CD4-positive, alpha-beta T cell treated with Interleukin-10 for 1 hour (primary cell): ENCODE measurements at regions not wholly inside any gene's neighbourhood (a gene's known extent, or its start where the extent isn't known, plus 50 kb on each side); places are given as distances from the start of the nearest gene placed in this dataset.
"Not testable (repeated sequence)": the region's sequence is repeated elsewhere in the genome, so short reads cannot be mapped to it uniquely, and the experiment has no call there.

Experiments
- DNase-seq: peaks from one replicate; pipeline ENCODE4 v3.0.0-alpha.2; 2020

DNA sequence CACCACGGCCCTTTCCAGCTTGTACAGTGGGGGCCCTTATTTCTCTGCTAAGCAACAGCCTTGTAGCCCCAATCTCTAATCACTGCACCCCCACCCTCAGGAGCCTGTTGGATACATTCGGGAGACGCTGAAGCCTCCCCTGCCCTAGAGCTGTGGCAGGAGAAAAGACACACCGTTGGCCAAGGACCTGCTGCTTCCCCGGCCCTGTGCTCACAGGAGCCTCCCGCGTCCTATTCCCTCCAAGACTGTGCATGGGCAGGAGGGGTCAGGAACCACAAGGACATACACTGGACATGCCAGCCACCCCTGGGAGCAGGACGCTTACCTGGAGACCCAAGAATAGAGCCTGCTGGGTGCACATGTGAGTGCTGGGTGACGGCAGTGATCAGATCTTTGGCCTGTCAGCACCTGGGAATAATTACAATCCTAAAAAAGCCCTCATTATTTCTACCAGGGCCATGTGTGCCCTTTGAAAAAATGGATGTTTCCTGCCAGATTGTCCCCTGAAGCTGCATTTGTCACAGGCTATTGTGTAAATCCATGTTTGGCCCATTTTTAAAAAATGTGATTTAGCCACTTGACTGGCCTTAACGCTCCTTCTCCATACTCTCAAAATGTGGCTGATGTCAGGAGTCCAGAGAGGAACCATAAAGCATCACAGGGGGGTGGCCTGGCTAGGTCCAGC, 590.6 kb downstream of the MATN1 start:
- no peak for DNase-seq

DNA sequence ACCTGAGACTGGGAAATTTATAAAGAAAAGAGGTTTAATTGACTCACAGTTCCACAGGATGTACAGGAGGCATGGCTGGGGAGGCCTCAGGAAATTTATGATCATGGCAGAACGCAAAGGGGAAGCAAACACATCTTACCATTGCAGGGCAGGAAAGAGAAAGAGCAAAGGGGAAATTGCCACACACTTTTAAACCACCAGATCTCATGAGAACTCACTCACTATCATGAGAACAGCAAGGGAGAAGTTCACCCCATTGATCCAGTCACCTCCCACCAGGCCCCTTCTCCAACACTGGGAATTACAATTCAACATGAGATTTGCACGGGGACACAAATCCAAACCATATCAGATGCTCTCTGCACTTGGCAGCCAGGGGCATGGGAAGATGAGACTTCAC, 592.8 kb downstream of the MATN1 start:
- not testable (repeated sequence) for DNase-seq

DNA sequence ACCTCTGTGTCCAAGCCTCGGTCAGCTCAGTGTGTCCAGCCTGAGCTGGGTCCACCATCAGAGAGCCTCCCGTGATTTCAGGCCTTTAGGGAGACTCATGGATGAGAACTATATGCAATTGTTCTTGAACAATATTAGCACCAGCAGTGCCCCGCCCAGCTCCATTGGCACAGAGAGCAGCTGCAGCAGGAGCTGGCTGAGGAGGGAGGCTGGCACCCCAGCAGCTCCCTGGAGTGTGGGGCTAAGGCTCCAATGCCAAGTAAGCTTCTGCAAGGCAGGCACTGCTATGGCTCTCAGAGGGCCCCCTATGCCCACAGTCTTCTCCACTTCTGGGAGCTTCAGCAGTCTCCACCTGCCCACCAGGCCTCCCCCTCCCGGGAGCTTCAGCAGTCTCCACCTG, 593.3 kb downstream of the MATN1 start:
- DNase-seq: no peak

DNA sequence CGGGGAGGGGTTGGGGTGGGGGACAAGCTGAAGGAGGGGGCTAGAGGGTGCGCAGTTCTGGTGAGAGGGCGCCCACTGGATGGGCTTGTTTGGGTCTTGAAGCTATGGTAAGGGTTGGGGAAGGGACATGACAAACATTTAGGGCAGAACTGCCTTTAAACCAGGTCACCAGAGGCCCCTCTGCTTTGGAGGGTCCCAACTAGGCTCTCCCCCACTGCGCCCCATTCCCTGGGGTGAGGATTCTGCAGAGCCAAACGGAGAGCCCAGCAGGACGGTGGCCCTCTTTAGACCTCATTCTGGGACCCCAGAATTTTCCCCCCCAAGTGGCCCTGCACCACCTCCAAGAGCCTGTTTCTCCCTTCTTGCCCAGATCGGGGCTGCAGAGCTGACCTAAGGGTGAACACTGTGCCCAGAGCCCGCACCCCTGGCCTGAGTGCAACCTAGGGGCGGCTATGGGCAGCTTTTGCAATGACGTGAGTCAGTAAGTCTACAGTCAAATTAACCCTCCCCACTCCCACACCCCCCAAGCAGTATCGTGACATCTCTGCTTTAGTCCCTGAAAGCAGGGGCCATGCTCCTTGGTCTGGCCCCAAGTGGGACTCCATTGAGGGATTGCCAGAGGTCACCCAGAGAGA, 593.8 kb downstream of the MATN1 start:
- no peak for DNase-seq

DNA sequence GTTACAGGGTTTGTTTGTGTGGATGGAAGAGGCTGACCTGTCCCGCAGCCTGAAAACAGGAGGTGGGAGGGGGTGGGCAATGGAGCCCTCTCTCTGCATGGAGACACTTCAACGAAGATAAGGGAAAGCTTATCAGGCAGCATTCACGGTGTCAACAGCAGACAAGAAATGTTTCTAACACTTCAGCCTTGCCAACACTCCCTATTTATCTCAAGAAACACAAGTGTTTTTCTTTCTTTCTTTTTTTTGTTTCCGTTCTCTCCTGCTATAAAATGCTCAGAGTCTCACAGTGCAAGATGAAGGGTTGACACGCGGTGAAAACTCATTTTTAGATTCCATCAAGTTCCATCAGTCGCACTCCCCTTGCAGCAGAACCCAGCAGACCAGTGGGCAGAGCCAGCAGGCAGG, 594.4 kb downstream of the MATN1 start:
- no peak for DNase-seq

DNA sequence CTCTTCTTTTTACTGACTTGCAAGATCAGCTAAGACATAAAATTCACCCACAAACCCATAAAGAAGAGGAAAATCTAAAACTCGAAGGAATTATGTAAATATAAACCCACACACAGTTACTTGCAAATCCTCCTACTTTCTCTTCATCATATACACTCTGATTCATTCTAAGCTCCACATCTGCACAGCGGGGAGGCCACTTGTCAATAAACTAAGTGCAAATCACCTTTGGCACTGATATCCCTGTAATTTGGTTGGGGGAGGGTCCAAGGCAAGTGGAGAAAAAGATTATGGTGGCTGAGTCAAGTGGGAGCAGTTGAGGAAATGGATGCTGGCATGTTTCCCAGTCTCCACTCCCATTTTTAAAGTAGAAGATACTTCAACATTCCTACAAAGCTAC, 596.5 kb downstream of the MATN1 start:
- DNase-seq: no peak

DNA sequence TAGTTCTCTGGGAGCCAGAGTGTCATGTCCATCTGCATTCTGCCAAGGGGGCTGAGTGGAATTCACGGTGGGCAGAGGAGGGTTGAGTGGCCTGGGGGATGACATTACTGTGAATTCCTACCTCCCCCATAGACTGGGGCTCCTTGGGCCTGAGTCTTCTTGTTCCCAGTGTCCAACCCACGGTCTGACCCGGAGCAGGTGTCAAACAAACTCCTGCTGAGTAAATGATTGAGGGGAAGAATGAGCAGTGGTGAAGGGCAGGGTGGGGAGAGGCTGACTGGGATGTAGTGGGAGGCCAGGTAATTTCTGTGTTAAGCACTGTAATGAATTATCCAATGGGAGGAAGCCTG, 597.6 kb downstream of the MATN1 start:
- DNase-seq: no peak

DNA sequence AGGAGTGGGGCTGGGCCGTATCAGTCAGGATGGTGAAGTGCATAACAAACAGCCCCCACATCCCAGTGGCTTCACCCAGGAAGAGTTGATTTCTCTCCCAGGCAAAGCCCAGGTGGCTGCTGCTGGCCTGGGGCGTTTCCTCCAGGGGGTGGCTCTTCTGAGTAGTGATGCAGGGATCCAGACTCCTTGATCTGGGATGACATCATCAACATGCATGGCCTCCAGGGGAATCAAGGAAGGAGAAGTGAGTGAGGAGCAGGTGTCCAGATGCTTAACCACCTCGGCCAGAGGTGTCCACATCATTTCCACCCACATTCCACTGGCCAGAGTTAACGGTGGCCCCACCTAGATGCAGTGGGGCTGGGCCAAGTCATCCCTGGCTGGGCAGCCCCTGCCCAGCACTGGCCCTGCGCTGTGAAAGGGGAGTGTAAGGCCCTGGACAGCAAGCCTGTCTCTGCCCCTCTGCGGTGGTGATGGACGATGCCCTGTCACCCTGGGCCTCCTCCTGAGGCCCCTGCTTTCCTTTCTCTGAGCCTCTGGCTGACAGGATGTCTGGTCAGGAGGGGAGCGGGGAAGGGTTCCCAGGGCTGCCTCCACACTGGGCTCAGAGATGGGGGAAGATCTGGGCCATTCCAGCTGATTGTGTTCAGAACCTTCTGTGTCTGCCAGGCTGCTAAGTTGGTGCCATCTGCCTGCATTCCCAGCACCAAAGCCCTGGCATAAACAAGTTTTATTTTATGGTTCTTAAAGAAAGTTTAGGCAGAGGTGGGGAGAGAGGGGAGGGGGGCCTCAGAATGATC, 598.2 kb downstream of the MATN1 start:
- DNase-seq: no peak

DNA sequence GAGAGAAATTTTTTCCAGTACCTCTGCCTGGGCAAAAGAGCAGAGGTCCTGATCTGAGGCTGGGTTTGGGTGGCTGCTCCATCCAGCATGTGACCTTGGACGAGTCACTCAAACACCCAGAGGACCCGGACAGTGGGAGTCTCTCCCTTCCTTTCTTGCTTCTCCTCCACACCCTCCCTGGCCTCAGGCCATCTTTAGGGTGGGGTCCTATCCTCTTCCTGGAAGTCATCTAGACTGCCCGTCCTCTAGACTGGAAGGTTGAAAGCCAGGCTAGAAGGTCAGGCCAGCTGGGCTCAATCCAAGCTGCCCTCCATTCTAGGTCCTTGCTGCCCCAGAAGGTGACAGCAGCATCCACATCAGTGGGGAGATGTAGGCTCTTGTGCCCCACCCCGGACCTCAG, 599.5 kb downstream of the MATN1 start:
- no peak for DNase-seq

DNA sequence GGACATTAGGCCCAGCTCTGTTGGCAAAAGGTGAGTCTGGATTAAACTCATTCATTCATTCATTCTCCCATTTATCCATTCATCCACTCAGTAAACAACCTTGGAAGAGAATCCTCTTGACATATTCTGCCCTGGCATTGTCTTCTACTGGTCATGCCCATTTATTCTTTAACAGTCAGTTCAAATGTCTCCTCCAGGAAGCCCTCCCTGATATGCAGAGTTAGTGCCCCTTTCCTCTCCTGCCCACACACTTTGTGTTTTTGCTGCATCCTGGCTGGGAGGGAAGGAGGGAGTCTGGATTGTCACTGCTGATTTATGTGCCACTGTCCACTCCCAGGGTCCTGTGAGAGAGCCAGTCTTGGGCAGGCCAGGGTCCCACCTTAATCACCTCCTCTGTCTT, 600.3 kb downstream of the MATN1 start:
- DNase-seq: no peak

DNA sequence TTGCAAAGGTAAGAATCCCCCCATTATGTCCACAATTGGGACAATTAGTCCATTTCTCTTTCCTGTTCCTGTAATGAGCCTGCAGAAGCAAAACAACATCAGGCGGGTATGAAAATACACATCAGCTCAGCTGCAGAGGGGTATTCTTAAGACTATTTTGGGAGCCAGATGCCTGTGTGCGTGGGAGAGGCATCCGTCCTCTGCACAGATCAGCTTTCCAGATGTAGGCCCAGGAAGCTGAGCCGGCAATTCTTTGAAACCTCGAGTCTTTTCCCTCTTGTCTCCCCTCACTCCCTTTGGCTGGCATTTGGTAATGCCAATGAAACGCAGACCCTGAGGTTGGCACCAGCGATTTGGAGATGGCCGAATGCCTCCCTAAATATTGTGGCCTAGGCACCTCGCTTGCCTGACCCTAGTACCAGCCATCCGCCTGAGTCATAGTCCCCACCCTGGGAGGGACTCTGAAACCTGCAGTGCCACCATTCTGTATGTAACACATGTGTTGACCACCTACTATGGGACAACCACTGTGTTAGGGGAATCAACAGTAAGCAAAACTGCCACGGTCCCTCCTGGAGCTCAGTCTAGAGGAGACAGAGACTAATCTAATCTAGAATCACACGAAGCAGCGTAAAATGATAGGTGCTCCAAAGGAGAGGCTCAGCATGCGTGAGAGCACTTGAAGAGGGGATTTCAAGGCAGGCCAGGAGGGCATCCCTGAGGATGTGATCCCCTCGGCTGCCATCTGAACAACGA, 603.0 kb downstream of the MATN1 start:
- no peak for DNase-seq

DNA sequence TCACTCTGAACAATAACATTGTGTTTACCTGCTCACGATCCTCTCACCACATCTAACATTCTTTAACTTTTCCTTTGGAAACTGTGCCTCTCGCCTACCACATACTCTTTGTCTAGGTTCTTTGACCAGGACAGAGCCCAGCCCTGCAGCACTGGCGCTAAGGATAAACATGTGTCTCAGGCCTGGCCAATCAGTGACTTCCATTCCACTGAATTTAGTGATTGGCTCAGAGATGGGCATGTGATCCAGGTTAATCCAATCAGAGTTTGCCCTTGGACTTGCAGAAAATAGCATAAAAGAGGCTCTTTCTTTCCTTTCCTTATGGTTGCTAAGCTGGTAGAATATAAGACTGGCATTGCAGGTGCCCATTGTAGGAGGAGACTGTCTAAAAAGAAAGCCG, 605.7 kb downstream of the MATN1 start:
- no peak for DNase-seq

DNA sequence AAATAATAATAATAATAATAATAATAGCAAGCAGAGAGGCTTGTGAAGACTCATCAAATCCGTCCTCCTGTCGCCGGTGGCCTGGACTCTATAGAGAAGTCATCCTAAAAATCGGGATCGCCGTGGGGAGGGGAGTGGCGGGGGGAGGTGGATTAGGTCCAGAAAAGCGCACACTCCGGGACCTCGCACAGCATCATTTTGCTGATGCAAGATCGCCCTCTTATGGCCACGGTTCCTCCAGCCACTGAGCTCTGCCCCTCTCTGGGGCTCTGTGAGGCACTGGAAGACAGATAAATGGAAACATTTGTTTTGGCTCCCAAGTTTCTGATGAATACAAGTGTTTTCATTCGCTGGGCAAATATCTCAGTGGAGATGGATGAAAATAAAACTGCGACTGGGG, 612.0 kb downstream of the MATN1 start:
- DNase-seq: no peak

DNA sequence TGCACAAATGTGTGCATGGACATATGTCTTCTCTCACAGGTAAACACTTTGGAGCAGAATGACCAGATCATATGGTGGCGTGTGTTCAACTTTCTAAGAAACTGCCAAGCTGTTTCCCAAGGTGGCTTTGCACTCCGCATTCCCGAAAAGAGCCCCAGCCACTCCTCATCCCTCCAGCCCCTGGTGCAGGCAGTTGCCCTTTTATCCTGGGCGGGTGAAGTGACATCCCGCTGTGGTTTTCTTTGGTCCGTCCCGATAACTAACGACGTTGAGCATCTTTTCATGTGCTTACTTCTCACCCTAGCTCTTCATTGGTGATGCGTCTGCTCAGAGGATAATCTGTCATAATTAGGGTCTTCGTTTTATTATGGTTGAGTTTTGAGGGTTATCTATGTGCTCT, 612.5 kb downstream of the MATN1 start:
- no peak for DNase-seq

DNA sequence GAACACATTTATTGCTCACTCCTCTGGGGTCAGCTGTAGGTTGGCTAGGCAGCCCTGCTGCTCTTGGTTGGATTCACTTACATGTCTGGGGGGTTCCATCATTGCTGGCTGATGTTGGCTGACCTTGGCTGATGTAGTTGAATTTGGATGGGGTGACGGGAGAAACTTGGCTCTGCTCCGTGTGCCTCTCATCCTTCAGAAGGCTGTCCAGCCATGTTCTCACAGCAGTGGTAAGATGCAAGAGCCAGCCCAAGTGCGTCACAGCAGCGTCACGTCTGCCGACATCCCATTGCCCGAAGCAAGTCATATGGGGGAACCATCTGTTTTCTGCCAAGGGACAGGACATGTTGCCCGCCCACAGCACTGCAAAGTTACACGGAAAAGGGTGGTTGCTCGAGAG, 613.5 kb downstream of the MATN1 start:
- DNase-seq: no peak

DNA sequence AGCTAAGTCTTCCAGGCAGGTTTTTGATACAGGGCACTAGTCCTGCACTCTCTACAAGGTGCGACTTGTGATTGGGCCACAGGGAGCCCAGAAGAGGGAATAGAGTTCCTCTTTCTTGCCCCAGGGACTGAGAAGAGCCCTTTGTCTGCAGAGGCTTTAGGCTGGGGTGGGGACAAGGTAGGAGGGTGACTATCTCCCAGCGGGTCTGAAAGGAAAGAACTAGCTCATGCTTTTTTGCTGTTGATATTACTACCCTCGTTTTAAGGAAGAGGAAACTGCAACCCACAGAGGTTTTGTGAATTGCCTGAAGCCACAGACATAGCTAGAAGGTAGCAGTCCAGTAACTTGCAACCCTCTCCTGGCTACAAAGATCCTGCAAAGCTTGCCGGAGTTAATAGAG, 615.2 kb downstream of the MATN1 start:
- DNase-seq: no peak

DNA sequence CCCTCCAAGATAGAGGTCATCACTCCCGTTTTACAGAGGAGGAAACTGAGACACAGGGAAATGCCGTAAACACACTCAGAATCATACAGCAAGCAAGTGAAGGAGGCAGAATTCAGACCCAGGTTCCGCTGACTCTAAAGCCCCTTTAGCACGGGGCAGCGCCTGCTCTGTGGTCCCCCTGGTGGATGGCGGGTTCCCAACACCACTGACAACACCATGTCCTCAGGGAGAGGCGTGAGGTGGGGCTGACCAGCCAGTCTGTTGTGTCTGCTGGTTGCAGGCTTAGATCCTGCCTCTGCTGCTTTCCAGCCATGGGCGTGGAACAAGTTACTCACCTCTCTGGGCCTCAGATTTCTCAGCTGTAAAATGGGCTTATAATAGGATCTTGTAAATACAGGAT, 617.3 kb downstream of the MATN1 start:
- no peak for DNase-seq

DNA sequence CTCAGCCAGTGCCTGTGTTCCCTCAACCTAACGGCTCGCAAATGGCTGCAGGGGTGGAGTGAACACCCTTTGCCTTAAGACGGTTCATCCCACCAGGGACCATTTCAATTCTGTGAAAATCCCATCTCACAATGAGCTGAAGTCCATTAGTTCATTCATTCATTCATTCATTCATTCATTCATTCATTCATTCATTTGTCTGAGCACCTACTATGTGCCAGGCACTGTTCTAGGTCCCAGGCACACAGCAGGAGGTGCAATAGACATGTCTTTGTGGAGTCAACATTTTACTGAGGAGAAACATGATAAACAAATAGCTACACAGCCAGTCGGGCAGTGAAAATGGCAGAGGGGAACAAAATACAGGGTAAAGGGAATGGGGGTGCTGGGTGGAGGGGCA, 618.8 kb downstream of the MATN1 start:
- no peak for DNase-seq

DNA sequence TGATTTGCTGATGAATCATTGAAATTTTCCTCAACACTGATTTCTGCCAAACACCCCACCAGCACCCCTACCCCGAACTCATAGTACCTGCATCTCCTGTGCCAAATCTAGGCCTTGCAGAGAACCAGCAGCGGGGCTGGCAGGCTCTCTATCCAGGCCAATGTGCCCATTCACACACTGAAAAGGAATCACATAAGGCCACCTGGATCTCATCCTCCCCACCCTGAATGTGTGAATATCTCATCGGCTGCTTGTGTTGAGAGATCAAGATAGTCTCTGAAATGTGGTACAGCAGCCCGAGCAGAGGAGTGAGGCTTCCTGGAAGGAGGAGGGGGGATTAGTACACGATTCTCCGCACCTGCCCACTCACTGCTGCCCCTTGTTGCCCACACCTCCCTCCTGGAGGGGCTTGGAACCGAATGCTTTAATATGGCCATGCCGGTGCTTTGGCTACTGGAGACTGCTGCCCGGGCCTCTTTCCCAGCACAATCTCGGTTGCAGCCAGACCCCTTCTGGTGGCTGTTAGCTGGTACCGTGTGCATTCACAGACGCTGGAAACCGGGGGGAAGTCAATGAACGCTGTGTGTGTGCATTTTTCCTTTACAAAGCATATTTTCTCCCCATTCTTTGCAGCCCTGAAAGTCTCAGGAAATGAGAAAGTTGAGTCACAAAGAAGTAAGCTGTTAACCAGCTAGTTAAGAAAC, 619.5 kb downstream of the MATN1 start:
- no peak for DNase-seq

DNA sequence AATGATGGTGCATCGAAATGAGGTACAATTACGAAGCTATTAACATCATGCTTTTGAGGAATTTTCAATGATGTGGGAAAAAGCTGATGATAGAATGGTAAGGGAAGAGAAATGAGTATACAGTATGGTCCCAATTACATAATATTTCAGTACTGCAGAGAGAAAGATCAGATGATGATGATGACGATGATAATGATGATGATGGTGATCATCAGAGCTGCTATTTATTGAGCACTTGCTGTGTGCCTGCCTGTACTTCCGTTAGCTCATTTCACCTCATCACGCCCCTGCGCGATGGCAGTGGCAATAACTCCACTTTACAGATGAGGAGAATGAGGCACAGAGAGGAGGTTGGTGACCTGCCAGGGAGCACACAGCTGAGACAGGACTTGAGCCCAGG, 620.8 kb downstream of the MATN1 start:
- no peak for DNase-seq

DNA sequence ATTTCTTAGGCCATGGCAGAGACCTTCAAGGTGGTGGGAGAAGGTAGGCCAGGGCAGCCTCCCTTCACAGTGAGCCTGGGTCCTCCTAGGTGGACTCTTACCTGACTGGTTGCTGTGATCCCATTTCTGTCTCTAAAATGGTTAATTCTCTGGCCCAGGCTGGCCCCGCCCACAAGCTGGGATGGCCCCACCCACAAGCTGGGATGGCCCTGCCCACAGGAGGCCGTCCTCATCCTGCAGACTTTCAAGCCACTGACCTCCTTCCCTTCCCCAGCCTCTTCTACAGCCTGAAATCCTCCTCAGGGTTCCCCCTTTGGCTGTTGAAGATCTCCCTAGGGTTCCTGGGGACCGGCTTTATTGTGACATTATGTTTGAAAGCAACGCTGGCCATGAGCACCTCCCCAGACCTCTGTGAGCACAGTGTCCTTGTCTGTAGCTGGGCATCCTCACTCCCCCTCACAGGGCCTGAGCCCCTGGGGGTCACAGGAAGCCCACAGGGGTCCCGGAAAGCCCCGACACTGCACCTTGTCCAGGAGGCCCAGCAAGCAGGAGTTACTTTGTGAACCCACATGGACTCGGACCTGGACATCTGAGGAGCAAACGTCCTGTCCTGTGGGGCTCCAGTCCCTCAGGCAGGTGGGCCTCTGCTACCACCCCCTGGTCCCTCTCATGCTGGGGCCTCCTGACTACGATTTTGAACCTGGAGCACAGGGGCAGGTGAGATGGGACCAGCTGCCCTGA, 621.7 kb downstream of the MATN1 start:
- DNase-seq: no peak

DNA sequence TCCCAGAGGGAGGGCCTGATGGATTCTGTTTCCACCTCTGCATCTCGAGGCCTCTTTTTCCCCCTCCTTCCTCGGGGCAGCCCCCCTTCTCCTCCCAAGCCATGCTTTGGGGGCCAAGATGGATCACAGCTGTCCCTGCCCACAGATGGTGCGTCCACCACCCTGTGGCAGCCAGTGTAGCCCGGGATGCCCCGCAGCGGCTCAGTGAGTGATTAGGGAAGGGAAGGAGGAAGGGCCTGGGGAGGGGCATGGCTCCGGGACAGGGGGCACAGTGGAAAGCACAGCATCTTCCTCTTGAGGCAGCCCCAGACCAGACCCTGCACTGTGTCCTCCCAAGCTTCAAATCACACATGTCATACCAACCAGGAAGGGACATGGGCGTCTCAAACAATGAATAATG, 622.4 kb downstream of the MATN1 start:
- DNase-seq: no peak
